ENCODE measurements at regions not wholly inside any gene's neighbourhood (a gene's known extent, or its start where the extent isn't known, plus 50 kb on each side); places are given as distances from the start of the nearest gene placed in this dataset.
"Not testable (repeated sequence)": the region's sequence is repeated elsewhere in the genome, so short reads cannot be mapped to it uniquely, and the experiment has no call there.

DNA sequence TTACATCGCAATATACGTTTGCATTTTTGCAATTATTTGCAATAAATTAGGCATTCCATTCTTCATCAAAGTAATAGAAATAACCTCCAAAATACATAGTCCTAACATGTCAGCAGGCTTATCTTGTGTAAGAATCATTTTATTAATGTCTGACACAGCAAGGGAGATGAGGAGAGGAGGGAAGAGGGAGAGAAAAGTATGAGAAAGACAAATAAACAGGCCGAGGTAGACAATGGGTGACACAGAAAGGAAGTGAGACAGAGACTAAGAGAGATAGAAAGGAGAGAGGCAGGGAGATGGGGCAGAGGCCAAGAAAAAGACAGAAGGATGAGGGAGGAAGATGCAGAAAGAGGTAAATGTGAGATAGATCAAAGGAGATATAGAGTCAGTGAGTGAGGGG lies 50.3 kb upstream of the CYP2B6 start:
- DNase-seq (ENCODE audit: low read depth, low spot score); H3K27me3 ChIP-seq (ENCODE audit: control insufficient read depth, insufficient read depth, low read length); H3K4me3 ChIP-seq (ENCODE audit: low read depth, low read length); H3K9me3 ChIP-seq (ENCODE audit: control insufficient read depth, insufficient read depth, low read length); H3K27ac ChIP-seq (ENCODE audit: low read depth, low read length); CTCF ChIA-PET; POLR2A ChIA-PET: not testable (repeated sequence)

DNA sequence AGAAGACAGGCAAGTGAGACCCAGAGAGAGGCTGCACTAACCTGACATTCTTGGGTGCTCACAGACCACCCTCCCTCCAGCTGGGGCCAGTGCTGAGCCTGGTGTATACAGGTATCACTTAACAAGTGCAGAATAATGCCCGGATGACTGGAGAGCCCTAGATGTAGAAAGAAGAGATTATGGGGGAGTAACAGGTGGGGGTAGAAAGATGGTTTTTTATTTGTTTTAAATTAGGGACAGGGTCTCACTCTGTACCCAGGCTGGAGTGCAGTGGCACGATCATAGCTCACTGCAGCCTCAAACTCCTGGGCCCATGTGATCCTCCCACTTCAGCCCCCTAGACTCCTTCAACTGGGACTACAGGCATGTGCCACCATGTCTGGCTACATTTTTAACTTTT lies 53.1 kb upstream of the CYP2B6 start:
- DNase-seq (ENCODE audit: low read depth, low spot score); CTCF ChIA-PET; H3K9me3 ChIP-seq (ENCODE audit: control insufficient read depth, insufficient read depth, low read length); H3K27ac ChIP-seq (ENCODE audit: low read depth, low read length); H3K4me3 ChIP-seq (ENCODE audit: low read depth, low read length); POLR2A ChIA-PET; H3K27me3 ChIP-seq (ENCODE audit: control insufficient read depth, insufficient read depth, low read length): not testable (repeated sequence)

GRCh38 chr19:40936755-40937154 lies 54.3 kb upstream of the CYP2B6 start:
- Histone ChIP-seq H3K9me3 (ENCODE audit: control insufficient read depth, insufficient read depth, low read length) (no peaks in the 10 kb centered on the region), H3K4me3 (ENCODE audit: low read depth, low read length) (no peak overlapping the region), H3K27me3 (ENCODE audit: control insufficient read depth, insufficient read depth, low read length) (peaks cover 1% of the 10 kb centered on the region), H3K27ac (ENCODE audit: low read depth, low read length) (no peak overlapping the region)
- ChIA-PET CTCF (no interaction called here), POLR2A (no interaction called here)
- TF ChIP-seq CTCF (IDR thresholded peaks at IDR 0.05; ENCODE audit: low read depth, low read length), result no peak
- no peak for DNase-seq (ENCODE audit: low read depth, low spot score)

GRCh38 chr19:40933025-40933424 lies 51.0 kb upstream of the CYP2A7 start:
- CTCF ChIA-PET, result interaction anchor here (0.6 kb wide), 1 partner anchor 119 kb away, joined by 4 read pairs; no protein-coding TSS in a partner anchor
- TF ChIP-seq CTCF (IDR thresholded peaks at IDR 0.05; ENCODE audit: low read depth, low read length), result no peak
- H3K4me3 ChIP-seq (ENCODE audit: low read depth, low read length), result no peak overlapping the region
- H3K27ac ChIP-seq (ENCODE audit: low read depth, low read length), result no peak overlapping the region
- POLR2A ChIA-PET, result no interaction called here
- no peaks in the 10 kb centered on the region for H3K9me3 ChIP-seq (ENCODE audit: control insufficient read depth, insufficient read depth, low read length)
- H3K27me3 ChIP-seq (ENCODE audit: control insufficient read depth, insufficient read depth, low read length), result peaks cover 5% of the 10 kb centered on the region
- no peak for DNase-seq (ENCODE audit: low read depth, low spot score)

GRCh38 chr19:40932008-40932959 lies 50.3 kb upstream of the CYP2A7 start:
- Histone ChIP-seq H3K4me3 (ENCODE audit: low read depth, low read length) (no peak overlapping the region), H3K9me3 (ENCODE audit: control insufficient read depth, insufficient read depth, low read length) (no peaks in the 10 kb centered on the region), H3K27me3 (ENCODE audit: control insufficient read depth, insufficient read depth, low read length) (peaks cover 5% of the 10 kb centered on the region), H3K27ac (ENCODE audit: low read depth, low read length) (no peak overlapping the region)
- POLR2A ChIA-PET, result no interaction called here
- no peak for DNase-seq (ENCODE audit: low read depth, low spot score)
- TF ChIP-seq CTCF (IDR thresholded peaks at IDR 0.05; ENCODE audit: low read depth, low read length), result no peak
- CTCF ChIA-PET, result no interaction called here
